ENCODE measurements at regions not wholly inside any gene's neighbourhood (a gene's known extent, or its start where the extent isn't known, plus 50 kb on each side); places are given as distances from the start of the nearest gene placed in this dataset.

DNA sequence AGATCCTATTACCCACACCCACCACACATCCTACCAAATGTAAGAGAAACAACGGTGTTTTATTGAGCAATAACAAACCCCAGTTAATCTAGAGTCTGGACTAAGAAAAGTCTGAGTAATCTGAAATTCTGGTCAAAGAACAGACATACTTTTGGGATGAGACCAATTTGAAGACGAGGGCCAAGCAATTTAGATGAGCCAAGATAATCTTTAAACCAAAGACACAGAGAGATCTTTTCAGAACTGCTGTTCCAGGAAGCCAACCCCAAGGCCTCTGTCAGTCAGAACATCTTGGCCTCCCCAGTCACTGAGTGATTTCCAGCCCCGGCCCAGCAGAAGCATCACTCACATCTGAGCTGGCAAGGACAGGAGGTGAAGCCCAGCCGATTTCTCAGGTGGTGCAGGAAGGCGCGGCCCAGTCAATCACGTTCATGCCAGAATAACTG, 118.5 kb upstream of the SYNDIG1 start:
- DNase-seq (ENCODE audit: low spot score): no peak
- TF ChIP-seq, protein P1, sequence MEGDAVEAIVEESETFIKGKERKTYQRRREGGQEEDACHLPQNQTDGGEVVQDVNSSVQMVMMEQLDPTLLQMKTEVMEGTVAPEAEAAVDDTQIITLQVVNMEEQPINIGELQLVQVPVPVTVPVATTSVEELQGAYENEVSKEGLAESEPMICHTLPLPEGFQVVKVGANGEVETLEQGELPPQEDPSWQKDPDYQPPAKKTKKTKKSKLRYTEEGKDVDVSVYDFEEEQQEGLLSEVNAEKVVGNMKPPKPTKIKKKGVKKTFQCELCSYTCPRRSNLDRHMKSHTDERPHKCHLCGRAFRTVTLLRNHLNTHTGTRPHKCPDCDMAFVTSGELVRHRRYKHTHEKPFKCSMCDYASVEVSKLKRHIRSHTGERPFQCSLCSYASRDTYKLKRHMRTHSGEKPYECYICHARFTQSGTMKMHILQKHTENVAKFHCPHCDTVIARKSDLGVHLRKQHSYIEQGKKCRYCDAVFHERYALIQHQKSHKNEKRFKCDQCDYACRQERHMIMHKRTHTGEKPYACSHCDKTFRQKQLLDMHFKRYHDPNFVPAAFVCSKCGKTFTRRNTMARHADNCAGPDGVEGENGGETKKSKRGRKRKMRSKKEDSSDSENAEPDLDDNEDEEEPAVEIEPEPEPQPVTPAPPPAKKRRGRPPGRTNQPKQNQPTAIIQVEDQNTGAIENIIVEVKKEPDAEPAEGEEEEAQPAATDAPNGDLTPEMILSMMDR (IDR thresholded peaks at IDR 0.05; ENCODE audit: extremely low read depth, insufficient read depth, missing control alignments): no peak
- in situ Hi-C loops (cut with MboI; ENCODE audit: low pct_unique_long_range_greater_than_20kb, low sequenced_read_pairs, unreplicated experiment): loop anchor here (25.0 kb wide), 1 partner anchor 111 kb away; the partner anchor contains the start of gene SYNDIG1

DNA sequence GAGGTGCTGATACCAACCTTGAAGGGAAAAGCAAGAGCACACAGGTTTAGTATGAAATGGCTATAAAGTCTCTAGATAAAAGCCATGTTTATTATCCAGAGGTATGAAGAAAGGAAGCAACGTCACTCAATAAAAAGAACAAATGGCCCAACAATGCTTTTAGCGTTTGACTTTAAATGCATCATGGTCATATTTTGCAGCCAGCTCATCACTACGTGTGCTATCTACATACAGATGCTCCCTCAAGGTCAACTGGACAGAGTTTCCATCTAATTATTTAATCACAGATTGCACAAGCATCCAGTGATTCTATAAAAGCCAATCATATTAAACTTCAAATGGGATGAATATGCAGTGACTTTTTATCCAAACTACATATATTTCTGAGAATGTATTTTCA, 127.6 kb upstream of the SYNDIG1 start:
- no peak for DNase-seq (ENCODE audit: low spot score)
- in situ Hi-C loops (cut with MboI; ENCODE audit: low pct_unique_long_range_greater_than_20kb, low sequenced_read_pairs, unreplicated experiment): no loop called here
- TF ChIP-seq, protein P1 (IDR thresholded peaks at IDR 0.05; ENCODE audit: extremely low read depth, insufficient read depth, missing control alignments): no peak

DNA sequence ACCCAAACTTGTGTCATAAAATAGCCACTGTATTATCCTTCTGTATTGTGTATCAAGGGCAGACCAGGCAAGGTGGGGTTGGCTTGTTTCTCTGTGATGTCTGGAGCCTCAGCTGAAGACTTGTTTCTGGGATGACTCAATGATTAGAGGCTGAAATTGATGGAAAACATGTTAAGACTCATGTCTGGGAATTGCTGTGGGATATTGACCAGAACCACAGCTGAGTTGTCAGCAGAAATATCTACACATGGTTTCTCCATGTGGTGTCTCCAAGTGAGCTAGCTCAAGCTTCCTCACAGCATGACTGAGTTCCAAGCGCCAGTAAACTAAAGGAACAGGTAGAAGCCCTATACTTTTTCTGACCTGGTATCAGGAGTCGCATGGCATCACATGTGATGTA, 128.5 kb upstream of the SYNDIG1 start:
- TF ChIP-seq, protein P1 (IDR thresholded peaks at IDR 0.05; ENCODE audit: extremely low read depth, insufficient read depth, missing control alignments): no peak
- no peak for DNase-seq (ENCODE audit: low spot score)
- in situ Hi-C loops (cut with MboI; ENCODE audit: low pct_unique_long_range_greater_than_20kb, low sequenced_read_pairs, unreplicated experiment): no loop called here

DNA sequence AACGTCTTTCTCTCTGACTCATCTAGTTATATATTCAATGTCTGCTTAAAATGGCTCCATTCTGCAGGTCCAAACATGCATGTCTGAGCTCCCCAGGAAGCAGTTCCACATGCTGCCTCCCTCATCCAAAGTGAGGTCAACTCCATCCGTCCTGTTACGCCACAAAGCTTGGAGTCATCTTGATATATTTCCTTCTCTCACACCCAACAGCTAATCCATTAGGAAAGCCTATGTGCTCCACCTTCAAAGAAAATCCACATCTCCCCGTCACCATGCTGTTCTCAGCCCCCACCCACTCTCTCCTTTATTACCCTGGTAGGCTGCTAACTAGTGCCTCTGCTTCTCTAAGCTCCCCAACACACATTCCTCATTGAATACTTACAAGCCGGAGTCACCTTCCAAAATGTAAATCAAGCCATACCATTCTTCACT, 130.2 kb upstream of the SYNDIG1 start:
- in situ Hi-C loops (cut with MboI; ENCODE audit: low pct_unique_long_range_greater_than_20kb, low sequenced_read_pairs, unreplicated experiment): no loop called here
- no peak for DNase-seq (ENCODE audit: low spot score)
- TF ChIP-seq, protein P1 (IDR thresholded peaks at IDR 0.05; ENCODE audit: extremely low read depth, insufficient read depth, missing control alignments): no peak

DNA sequence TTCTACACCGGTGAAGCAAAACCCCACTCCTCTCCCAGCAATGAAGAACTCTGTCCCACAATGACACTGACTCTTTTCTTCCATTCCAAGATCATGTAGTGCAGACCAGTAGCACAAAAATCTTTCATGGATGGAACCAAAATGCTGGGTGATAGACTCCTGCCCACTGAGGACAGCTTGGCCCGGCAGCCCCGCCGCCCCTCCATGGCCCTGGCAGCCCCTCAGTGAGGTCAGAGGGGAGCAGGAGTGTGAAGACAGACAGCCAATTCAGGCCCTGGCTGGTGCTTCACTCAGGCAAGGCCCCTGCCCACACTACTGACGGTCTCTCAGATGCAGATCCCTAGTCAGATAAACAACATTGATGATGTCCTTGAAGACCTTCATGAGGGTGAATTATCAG, 131.9 kb upstream of the SYNDIG1 start:
- in situ Hi-C loops (cut with MboI; ENCODE audit: low pct_unique_long_range_greater_than_20kb, low sequenced_read_pairs, unreplicated experiment): no loop called here
- TF ChIP-seq, protein P1 (IDR thresholded peaks at IDR 0.05; ENCODE audit: extremely low read depth, insufficient read depth, missing control alignments): no peak
- no peak for DNase-seq (ENCODE audit: low spot score)

DNA sequence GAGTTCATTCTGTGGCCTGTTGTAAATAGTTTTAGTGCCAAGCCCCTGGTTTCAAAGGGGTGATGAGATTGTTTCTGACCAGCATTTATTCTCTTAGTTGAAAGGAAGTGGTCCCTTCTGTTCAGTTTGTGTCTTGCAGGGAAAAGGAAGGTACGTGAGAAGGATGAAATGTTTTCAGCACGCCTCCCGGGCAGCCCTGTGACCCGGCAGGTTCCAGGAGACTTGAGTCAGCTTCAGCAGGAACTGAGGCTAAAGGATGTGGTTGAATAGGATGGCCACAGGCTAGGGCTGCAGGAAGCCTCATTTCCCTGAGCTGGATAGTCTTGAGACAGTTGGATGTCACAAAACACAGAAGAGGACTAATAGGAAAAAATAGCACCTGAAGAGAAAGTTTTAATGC, 132.4 kb upstream of the SYNDIG1 start:
- TF ChIP-seq, protein P1 (IDR thresholded peaks at IDR 0.05; ENCODE audit: extremely low read depth, insufficient read depth, missing control alignments): no peak
- in situ Hi-C loops (cut with MboI; ENCODE audit: low pct_unique_long_range_greater_than_20kb, low sequenced_read_pairs, unreplicated experiment): no loop called here
- DNase-seq (ENCODE audit: low spot score): no peak

DNA sequence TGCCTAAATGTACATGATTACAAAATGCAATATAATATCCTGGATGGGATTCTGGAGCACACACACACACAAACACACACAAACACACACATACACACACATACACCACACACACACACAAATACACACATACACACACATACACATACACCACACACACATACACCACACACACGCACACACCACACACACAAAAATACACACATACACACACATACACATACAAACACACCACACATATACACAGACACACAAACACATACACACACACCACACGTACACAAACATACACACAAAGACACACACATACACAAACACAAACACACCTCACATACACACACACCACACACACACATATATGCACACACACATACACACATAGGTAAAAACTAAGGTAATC, 134.6 kb upstream of the SYNDIG1 start:
- in situ Hi-C loops (cut with MboI; ENCODE audit: low pct_unique_long_range_greater_than_20kb, low sequenced_read_pairs, unreplicated experiment): no loop called here
- TF ChIP-seq, protein P1 (IDR thresholded peaks at IDR 0.05; ENCODE audit: extremely low read depth, insufficient read depth, missing control alignments): no peak
- DNase-seq (ENCODE audit: low spot score): no peak

Measured in GM13977 (cell line).